ENCODE measurements at regions not wholly inside any gene's neighbourhood (a gene's known extent, or its start where the extent isn't known, plus 50 kb on each side); places are given as distances from the start of the nearest gene placed in this dataset.
"Not testable (repeated sequence)": the region's sequence is repeated elsewhere in the genome, so short reads cannot be mapped to it uniquely, and the experiment has no call there.

DNA sequence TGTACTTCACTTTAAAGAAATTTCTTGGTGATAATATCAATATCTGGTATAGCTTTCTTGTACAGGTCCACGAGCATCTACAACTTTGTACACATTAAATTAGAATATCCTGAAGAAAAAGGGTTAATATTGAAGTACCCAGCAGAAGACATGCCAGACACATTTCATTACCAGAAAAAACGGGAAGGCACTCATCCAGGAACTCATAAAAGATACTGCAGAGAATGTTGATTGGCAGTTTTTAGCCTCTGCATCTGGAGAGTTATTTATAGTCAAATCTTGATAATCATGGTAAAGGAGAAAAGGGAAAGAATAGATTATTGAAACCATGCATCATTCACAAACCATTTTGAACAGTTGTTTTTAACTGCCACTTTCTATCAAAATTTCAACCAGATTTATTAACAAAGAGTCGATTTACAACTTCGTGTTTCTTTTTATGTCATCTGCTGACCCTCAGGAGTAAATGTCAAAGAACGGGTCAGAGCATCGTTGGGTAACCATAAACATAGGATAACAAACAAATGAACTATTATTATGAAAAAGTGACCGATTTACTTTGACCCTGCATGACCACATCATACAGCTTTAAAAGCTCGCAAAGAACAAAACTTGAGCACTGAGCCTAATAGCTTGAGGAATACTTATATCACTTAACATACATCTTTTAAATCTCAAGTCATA lies 229.2 kb upstream of the SGK1 start:
- peak; percentile 6 to 20 for DNase-seq

DNA sequence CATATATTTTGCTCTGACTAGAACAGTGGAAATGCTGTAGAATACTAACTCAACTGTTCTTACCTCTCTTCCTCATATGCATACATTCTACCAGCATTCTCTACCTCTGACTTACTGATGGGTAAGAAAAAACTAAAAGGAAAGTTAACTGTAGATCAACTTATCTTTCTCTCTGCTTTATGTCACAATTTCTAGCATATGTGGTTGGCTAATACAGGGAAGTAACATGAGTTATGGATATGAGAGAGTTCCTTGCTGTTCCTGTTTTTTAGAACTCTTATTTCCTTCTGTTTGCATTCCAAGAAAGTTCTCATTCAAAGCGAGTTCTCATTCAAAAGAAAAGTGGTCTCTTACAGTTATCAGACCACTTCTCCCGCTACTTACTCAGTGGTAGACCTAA lies 226.8 kb upstream of the SGK1 start:
- DNase-seq: peak; percentile 45 to 63

- no peak for DNase-seq
These were observed 225.2 kb upstream of the SGK1 start for GRCh38 chr6:134543128-134543527.

GRCh38 chr6:134541001-134541400 lies 223.1 kb upstream of the SGK1 start:
- no peak for DNase-seq

GRCh38 chr6:134539865-134540323 lies 222.0 kb upstream of the SGK1 start:
- DNase-seq: peak; percentile 46 to 51

- not testable (repeated sequence) for DNase-seq
These were observed 219.9 kb upstream of the SGK1 start for GRCh38 chr6:134537765-134538164.

DNA sequence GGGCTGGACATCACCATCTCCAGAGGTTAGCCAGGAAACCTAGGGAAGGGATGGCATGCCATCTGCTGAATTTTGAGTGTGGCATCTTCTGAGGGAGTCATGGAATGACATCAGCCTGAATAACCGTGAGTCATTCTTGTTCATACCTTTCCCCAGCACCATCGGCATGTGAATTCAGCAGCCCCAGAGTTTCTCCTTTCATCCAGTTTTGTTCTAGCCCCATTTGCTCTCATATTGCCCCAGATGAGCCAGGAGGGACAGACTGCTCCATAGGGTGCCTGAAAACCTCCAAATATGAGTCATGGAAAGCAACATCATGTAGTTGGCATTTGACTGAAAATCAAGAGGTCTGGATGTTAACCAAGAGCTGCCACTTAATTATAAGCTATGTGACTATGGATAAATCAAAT lies 219.2 kb upstream of the SGK1 start:
- no peak for DNase-seq

- DNase-seq: no peak
These were observed 217.9 kb upstream of the SGK1 start for GRCh38 chr6:134535831-134536230.

- DNase-seq: no peak
These were observed 216.8 kb upstream of the SGK1 start for GRCh38 chr6:134534708-134535149.

- no peak for DNase-seq
These were observed 216.1 kb upstream of the SGK1 start for GRCh38 chr6:134533991-134534390.

- DNase-seq: no peak
These were observed 215.0 kb upstream of the SGK1 start for GRCh38 chr6:134532694-134533624.

DNA sequence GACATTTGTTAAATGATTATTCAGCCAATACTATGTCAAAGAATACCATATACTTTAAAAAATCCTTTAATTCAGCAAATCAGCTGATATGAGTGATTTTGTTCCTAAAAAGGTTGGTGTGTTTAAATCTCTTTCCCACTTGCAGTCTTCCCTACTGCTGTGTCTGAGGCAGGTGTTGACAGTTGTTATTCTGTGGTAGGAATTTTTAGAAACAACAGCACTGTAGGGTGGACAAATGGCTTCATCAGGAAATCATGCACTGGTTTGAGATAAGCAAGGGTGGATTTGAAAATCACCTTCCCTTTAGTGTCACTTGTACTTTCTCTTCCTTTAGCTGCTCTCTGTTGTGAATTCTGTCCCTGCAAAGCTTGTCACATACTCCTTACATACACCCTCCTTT lies 213.7 kb upstream of the SGK1 start:
- no peak for DNase-seq

- no peak for DNase-seq
These were observed 213.3 kb upstream of the SGK1 start for GRCh38 chr6:134531188-134531551.

GRCh38 chr6:134529921-134530320 lies 212.0 kb upstream of the SGK1 start:
- DNase-seq: no peak

GRCh38 chr6:134529305-134529704 lies 211.4 kb upstream of the SGK1 start:
- no peak for DNase-seq

DNA sequence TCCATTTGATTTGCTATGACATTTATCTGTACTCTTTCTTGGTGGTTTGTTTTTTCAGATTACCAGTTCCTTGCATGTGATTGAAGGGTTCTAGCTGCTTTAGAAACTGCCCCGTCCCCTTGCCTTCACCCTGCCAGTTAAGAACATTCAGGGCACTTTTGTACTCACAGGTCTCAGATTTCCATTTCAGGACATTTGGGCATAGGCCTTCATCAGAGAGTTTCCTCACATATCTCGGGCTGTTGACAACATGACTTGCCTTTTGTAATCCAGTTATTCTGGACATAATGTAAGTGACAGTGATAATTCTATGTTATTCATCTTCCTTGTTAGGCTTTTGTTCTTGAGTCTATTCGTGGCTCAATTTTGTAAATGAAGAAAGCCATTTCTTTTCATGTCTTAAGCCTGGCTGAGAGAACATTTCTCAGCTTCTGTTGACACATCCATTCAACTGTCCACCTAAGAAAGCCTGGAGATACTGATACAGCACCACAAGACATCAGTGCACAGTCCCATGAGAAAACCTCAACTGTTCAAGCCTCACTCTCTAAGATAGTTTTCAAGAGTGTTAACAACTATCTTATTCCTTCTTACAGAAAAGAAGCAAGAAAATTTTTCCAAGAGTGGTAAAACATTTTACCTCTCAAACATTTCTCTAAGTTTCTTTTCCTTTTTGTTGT lies 209.3 kb upstream of the SGK1 start:
- DNase-seq: no peak

DNA sequence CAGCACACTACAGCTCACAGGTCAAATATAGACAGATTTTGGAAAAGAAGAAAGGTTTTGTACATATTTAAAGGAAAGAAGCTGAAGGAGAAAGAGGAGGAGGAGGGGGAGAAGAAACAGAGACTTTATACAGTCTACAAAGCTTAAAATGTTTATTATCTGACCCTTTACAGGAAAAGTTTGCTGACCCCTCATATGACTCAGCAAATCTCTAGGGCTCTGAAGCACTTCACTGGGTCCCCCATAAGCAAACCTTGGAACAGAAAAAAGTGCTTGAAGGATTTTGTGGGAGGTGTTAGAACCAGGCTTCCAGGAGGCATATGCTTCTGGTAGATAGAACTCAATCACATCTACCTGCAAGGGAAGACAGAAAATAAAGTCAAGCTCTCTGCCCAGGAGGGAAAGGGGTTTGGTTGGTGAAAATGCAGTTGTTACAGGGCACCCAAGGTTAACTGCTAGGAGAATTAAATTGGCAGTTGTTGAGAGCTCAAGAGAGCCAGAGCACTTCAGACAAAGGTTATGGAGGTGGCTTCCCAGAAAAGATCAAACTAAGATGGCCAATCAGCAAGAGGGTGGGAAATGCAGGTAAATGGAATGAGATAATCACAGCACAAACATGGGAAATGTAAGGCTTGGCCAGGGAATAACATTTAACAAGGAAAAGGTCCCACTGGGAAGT lies 207.4 kb upstream of the SGK1 start:
- DNase-seq: no peak

GRCh38 chr6:134523903-134524650 lies 206.2 kb upstream of the SGK1 start:
- DNase-seq: no peak

DNA sequence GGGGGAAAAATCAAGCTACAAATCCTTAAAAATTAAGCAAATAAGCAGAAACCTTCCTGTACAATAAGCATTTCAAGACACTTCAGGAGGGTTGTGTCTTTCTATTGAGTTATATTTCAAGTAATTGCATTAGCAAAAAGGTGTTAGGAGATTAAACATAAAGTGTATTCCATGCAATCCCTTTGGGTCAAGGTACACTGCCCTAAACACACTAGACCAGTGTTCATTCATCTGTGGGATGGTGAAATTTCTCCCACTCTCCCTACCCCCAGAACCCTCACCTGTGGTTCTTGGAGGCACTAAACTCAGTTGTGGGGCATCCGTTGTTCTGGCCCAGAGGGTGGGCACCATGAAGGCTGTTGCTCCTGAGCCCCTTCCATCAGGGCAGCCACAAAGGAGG lies 205.1 kb upstream of the SGK1 start:
- DNase-seq: no peak

GRCh38 chr6:134521116-134521501 lies 203.2 kb upstream of the SGK1 start:
- no peak for DNase-seq

GRCh38 chr6:134520181-134521115 lies 202.5 kb upstream of the SGK1 start:
- DNase-seq: no peak

All from Kasumi-1 (cell line).